K562 (cell line): ENCODE measurements at regions not wholly inside any gene's neighbourhood (a gene's known extent, or its start where the extent isn't known, plus 50 kb on each side); places are given as distances from the start of the nearest gene placed in this dataset.

Experiments
- CBX2 ChIP-seq: fragments of 200-600 bp; sonication (generic); IDR thresholded peaks from one replicate; pipeline ENCODE4 v1.6.1; 2012; ENCODE audit warnings: mild to moderate bottlenecking, low read length, inconsistent platforms; ENCODE audit not compliant: insufficient read depth, poor library complexity, severe bottlenecking
- DIDO1 ChIP-seq: fragments of 450-650 bp; IDR thresholded peaks from 2 replicates; pipeline ENCODE4 v1.6.1; 2016; ENCODE audit warnings: low read depth, missing biosample characterization, missing genetic modification characterization
- ELF2 ChIP-seq: fragments of 250-450 bp; sonication (Bioruptor Pico); IDR thresholded peaks from 2 replicates; pipeline ENCODE4 v1.5.0; 2021; ENCODE audit warnings: mild to moderate bottlenecking
- GATAD2B ChIP-seq: fragments of 450-650 bp; IDR thresholded peaks from 2 replicates; pipeline ENCODE4 v1.6.1; 2017; ENCODE audit warnings: mild to moderate bottlenecking, borderline replicate concordance
- HLTF ChIP-seq: fragments of 450-650 bp; IDR thresholded peaks from 2 replicates; pipeline ENCODE4 v1.6.1; 2016
- HMG20B ChIP-seq: fragments of 250-450 bp; sonication (Bioruptor Pico); IDR thresholded peaks from 2 replicates; pipeline ENCODE4 v1.5.0; 2021; ENCODE audit warnings: mild to moderate bottlenecking
- HNRNPH1 ChIP-seq: fragments of 200-400 bp; formaldehyde crosslinking; optimal IDR thresholded peaks from 2 replicates; pipeline ENCODE3; 2017; ENCODE audit warnings: low read depth, mild to moderate bottlenecking, low read length, moderate library complexity
- HSF4 ChIP-seq: fragments of 250-450 bp; sonication (Bioruptor Pico); IDR thresholded peaks from 2 replicates; pipeline ENCODE4 v2.1.2; 2022; ENCODE audit warnings: mild to moderate bottlenecking, moderate library complexity, borderline replicate concordance
- PHF20 ChIP-seq: fragments of 450-650 bp; IDR thresholded peaks from 2 replicates; pipeline ENCODE4 v1.6.1; 2018; ENCODE audit not compliant: partially characterized antibody
- RNF2 ChIP-seq: sonication (generic); IDR thresholded peaks from 2 replicates; pipeline ENCODE4 v1.6.1; 2016
- SREBF1 ChIP-seq: fragments of 150-350 bp; IDR thresholded peaks from 2 replicates; pipeline ENCODE4 v1.6.1; 2014; ENCODE audit warnings: antibody characterized with exemption, low read depth, low read length, borderline replicate concordance
- SRSF1 ChIP-seq: fragments of 200-400 bp; formaldehyde crosslinking; IDR thresholded peaks from 2 replicates; pipeline ENCODE4 v1.6.1; 2017; ENCODE audit warnings: mild to moderate bottlenecking, low read depth, low read length, moderate library complexity
- TRIM24 ChIP-seq, 2 experiments: fragments of 450-650 bp; IDR thresholded peaks; 2 replicates each; pipeline ENCODE4 v1.6.1; 2016
- ZBTB26 ChIP-seq: fragments of 450-650 bp; formaldehyde crosslinking; IDR thresholded peaks from 2 replicates; pipeline ENCODE4 v1.4.0; 2022; ENCODE audit warnings: missing genetic modification characterization
- ZNF239 ChIP-seq: fragments of 250-450 bp; sonication (Bioruptor Pico); IDR thresholded peaks from 2 replicates; pipeline ENCODE4 v1.4.0; 2020; ENCODE audit warnings: mild to moderate bottlenecking
- ZNF253 ChIP-seq: fragments of 250-450 bp; sonication (Bioruptor Pico); conservative IDR thresholded peaks from 2 replicates; pipeline ENCODE4 v1.6.1; 2021; ENCODE audit warnings: mild to moderate bottlenecking
- ZNF318 ChIP-seq, 2 experiments: fragments of 450-650 bp; IDR thresholded peaks; 2 replicates each; pipeline ENCODE4 v1.6.1; 2016; ENCODE audit warnings: mild to moderate bottlenecking in 2 of 2, borderline replicate concordance in 1 of 2, low read depth in 1 of 2, moderate library complexity in 1 of 2
- ZNF395 ChIP-seq: fragments of 200-800 bp; sonication (Bioruptor generic); IDR thresholded peaks from 2 replicates; pipeline ENCODE4 v1.6.1; 2017; ENCODE audit warnings: missing genetic modification characterization, missing compliant biosample characterization
- ZNF76 ChIP-seq: fragments of 250-450 bp; sonication (Bioruptor Pico); IDR thresholded peaks from 2 replicates; pipeline ENCODE4 v1.4.0; 2020; ENCODE audit warnings: mild to moderate bottlenecking, moderate library complexity, borderline replicate concordance
- ZNF77 ChIP-seq: fragments of 250-450 bp; sonication (Bioruptor Pico); IDR thresholded peaks from 2 replicates; pipeline ENCODE4 v1.5.0; 2020

DNA sequence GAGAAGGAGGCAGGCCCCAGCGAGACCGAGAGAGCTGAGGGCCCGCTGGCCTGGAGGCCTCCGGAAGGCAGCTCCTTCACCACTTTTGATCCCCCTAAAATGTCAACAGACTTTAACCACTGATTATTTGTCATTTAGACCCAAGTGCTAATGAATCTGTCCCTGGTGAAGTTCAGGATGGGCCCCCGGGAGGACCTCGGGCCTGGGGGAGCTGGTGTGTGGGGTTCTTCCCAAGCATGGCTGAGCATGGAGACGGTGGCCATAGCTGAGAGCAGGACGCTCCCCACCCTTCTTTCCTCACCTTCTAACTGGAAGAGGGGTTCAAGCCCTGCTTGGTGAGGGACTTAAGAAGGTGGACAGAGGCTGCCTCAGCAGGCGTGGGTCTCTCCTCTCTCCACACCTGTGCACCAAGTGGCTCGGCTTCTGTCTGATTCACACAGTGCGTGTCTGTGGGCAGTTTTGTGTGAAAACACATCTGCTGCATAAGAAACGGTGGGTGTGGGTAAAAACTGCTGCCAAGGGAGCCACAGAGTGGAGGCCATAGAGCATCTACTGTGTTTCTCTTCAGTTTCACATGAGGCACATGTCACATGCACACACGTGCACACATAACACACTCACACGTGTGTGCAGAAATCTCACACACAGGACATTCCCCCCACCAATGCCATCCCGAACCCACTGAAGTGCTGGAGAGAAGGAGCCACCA, 53.5 kb upstream of the VIPR2 start (continued):
- no peak for TF ChIP-seq DIDO1 (tag)
- TF ChIP-seq HNRNPH1: no peak
- TF ChIP-seq ZNF395: peak; percentile 67
- TF ChIP-seq TRIM24 (IDR thresholded peaks at IDR 0.05): no peak
- no peak for TF ChIP-seq PHF20
- no peak for TF ChIP-seq HMG20B
- TF ChIP-seq CBX2: no peak
- TF ChIP-seq RNF2: no peak
- no peak for TF ChIP-seq SRSF1
- TF ChIP-seq HSF4 (CRISPR knock-in tag): no peak
- TF ChIP-seq ZBTB26 (CRISPR knock-in tag): peak; percentile 8; the same call in 1 of the 2 replicates
- TF ChIP-seq HLTF: no peak
- no peak for TF ChIP-seq ZNF318 (IDR thresholded peaks at IDR 0.05; ENCODE audit: borderline replicate concordance in 1 of 2, low read depth in 1 of 2)
- TF ChIP-seq ZNF253 (CRISPR knock-in tag): no peak
- no peak for TF ChIP-seq ZNF76
- no peak for TF ChIP-seq ZNF77
- no peak for TF ChIP-seq SREBF1
- TF ChIP-seq GATAD2B: no peak
- 0 out of 2 replicates have a peak, but pooled peaks have one; percentile 42 for TF ChIP-seq ELF2
- TF ChIP-seq ZNF239 (CRISPR knock-in tag): no peak
